ENCODE measurements at regions not wholly inside any gene's neighbourhood (a gene's known extent, or its start where the extent isn't known, plus 50 kb on each side); places are given as distances from the start of the nearest gene placed in this dataset.

- in situ Hi-C loops (cut with MboI; ENCODE audit: low sequenced_read_pairs): no loop called here
- Histone ChIP-seq H3K79me1 (ENCODE audit: low read depth in 1 of 2, low read length in 2 of 2) (no peaks in the 10 kb centered on the region), H3K4me3 (ENCODE audit: insufficient read depth, low read depth, low read length) (no peak overlapping the region), H4K91ac (ENCODE audit: insufficient read depth, low read depth, low read length) (no peak overlapping the region), H2AFZ (replicated peaks; ENCODE audit: low read length, poor library complexity) (no peak overlapping the region), H3K9me3 (ENCODE audit: control insufficient read depth, insufficient read depth, low read length) (no peaks in the 10 kb centered on the region), H3K14ac (replicated peaks; ENCODE audit: low read depth, low read length) (no peak overlapping the region), H3K36me3 (ENCODE audit: control insufficient read depth, insufficient read depth, low read length) (no peaks in the 10 kb centered on the region), H4K20me1 (ENCODE audit: insufficient read depth, low read length) (no peaks in the 10 kb centered on the region), H2BK15ac (ENCODE audit: low read depth, low read length) (no peak overlapping the region), H4K5ac (ENCODE audit: low read depth, low read length) (no peak overlapping the region), H3K27me3 (ENCODE audit: control insufficient read depth, insufficient read depth, low read length) (peaks cover 6% of the 10 kb centered on the region), H2BK5ac (ENCODE audit: low read depth, low read length, poor library complexity, severe bottlenecking) (no peak overlapping the region), H3K9me1 (ENCODE audit: insufficient read depth, low read length) (peaks cover 5% of the 10 kb centered on the region; the same call in 1 of the 2 replicates), H3K27ac (ENCODE audit: insufficient read depth, low read length) (no peak overlapping the region), H4K8ac (ENCODE audit: low read depth in 2 of 2, low read length in 2 of 2) (no peak overlapping the region), H3K56ac (ENCODE audit: extremely low read depth, insufficient read depth, low read length) (no peak overlapping the region), H3K18ac (ENCODE audit: low read depth, low read length) (no peak overlapping the region), H2AK5ac (ENCODE audit: low read depth, low read length) (no peak overlapping the region), H3K4ac (ENCODE audit: low read depth, low read length) (no peak overlapping the region), H3K9ac (ENCODE audit: low read depth, low read length) (no peak overlapping the region), H3K4me2 (ENCODE audit: low read depth, low read length) (no peak overlapping the region), H2AK9ac (replicated peaks; ENCODE audit: low read depth, low read length, poor library complexity) (no peak overlapping the region), H2BK20ac (ENCODE audit: low read depth, low read length) (no peak overlapping the region), H3K23ac (ENCODE audit: low read depth, low read length) (no peak overlapping the region), H2BK120ac (ENCODE audit: low read depth, low read length) (no peak overlapping the region), H3K4me1 (ENCODE audit: control insufficient read depth, insufficient read depth, low read length) (peaks cover 3% of the 10 kb centered on the region; the same call in 1 of the 2 replicates)
- CTCF ChIA-PET: no interaction called here
- DNase-seq (peak; percentile 94), ATAC-seq (ENCODE audit: low read depth) (peak; percentile 69)
- 67% methylated on average over 1 of the region's 2 CpGs; no CpG with 5 or more reads in 1 of the 2 experiments for WGBS, 2 experiments (ENCODE audit: extremely low coverage in 2 of 2, insufficient read length in 1 of 2)
- dilution Hi-C loops (cut with HindIII; ENCODE audit: low sequenced_read_pairs, unreplicated experiment): loop anchor here (25.0 kb wide), 1 partner anchor 207 kb away; no protein-coding TSS in a partner anchor
- POLR2A ChIA-PET (ENCODE audit: unreplicated experiment): no interaction called here
- intact Hi-C loops (cut with micrococcal nuclease): no loop called here
- BruUV-seq (replicated peaks): no TSS peak
- TF ChIP-seq POLR2A (IDR thresholded peaks at IDR 0.05; ENCODE audit: low read depth, low read length): no peak
- peak; percentile 18; the same call in 1 of the 2 replicates for TF ChIP-seq FOS (IDR thresholded peaks at IDR 0.05; ENCODE audit: low read depth, low read length)
Measured at GRCh38 chr11:13169709-13170108, 107.9 kb upstream of the BMAL1 start.

Data from IMR-90 (cell line).